Liver (tissue), 8 donors: ENCODE measurements at regions not wholly inside any gene's neighbourhood (a gene's known extent, or its start where the extent isn't known, plus 50 kb on each side); places are given as distances from the start of the nearest gene placed in this dataset.
A peak's percentile ranks its signal among the peaks of the same experiment; 100 is the strongest.

Experiments used
- DNase-seq: peaks from one replicate; pipeline ENCODE4 v3.0.0-alpha.2; 2017; ENCODE audit warnings: low spot score
- H3K27ac ChIP-seq, 2 donors: one replicate each; pipeline ENCODE4 v1.7.0; 2013; ENCODE audit warnings: inconsistent platforms in 2 of 2, low read length in 2 of 2, control low read depth in 1 of 2, low read depth in 1 of 2, mild to moderate bottlenecking in 1 of 2
- H3K27me3 ChIP-seq, 4 donors: one replicate each; pipeline versions ENCODE4 v1.6.1 to v1.7.0; 2013; ENCODE audit warnings: low read length in 3 of 4, inconsistent platforms in 1 of 4, mild to moderate bottlenecking in 1 of 4, moderate library complexity in 1 of 4; ENCODE audit not compliant: control insufficient read depth in 4 of 4, insufficient read depth in 4 of 4
- H3K36me3 ChIP-seq, 4 donors: one replicate each; pipeline versions ENCODE4 v1.6.1 to v1.7.0; 2013; ENCODE audit warnings: low read length in 3 of 4, mild to moderate bottlenecking in 3 of 4, low read depth in 1 of 4, moderate library complexity in 1 of 4; ENCODE audit not compliant: control insufficient read depth in 4 of 4, insufficient read depth in 3 of 4
- H3K4me1 ChIP-seq, 4 donors: one replicate each; pipeline versions ENCODE4 v1.6.1 to v1.7.0; 2013; ENCODE audit warnings: low read length in 3 of 4, mild to moderate bottlenecking in 3 of 4, moderate library complexity in 1 of 4; ENCODE audit not compliant: control insufficient read depth in 4 of 4, insufficient read depth in 4 of 4
- H3K4me3 ChIP-seq, 3 donors: one replicate each; pipeline versions ENCODE4 v1.6.1 to v1.7.0; 2013; ENCODE audit warnings: low read length in 3 of 3, control low read depth in 1 of 3, low read depth in 1 of 3, mild to moderate bottlenecking in 1 of 3
- H3K9ac ChIP-seq, 2 donors: one replicate each; pipeline ENCODE4 v1.7.0; 2013; ENCODE audit warnings: low read length in 2 of 2, mild to moderate bottlenecking in 2 of 2, moderate library complexity in 2 of 2, control low read depth in 1 of 2, low read depth in 1 of 2
- H3K9me3 ChIP-seq, 4 donors: one replicate each; pipeline versions ENCODE4 v1.6.1 to v1.7.0; 2013; ENCODE audit warnings: low read length in 3 of 4; ENCODE audit not compliant: control insufficient read depth in 4 of 4
- FOXA2 ChIP-seq: IDR thresholded peaks from 2 replicates; pipeline ENCODE4 v1.6.1; 2016; ENCODE audit warnings: antibody characterized with exemption
- GABPA ChIP-seq, 2 donors: IDR thresholded peaks in 1 of 2; conservative IDR thresholded peaks in 1 of 2; 2 replicates each; pipeline ENCODE4 v1.6.1; 2016; ENCODE audit warnings: antibody characterized with exemption in 2 of 2, mild to moderate bottlenecking in 1 of 2, moderate library complexity in 1 of 2
- HNF4A ChIP-seq, 2 donors: conservative IDR thresholded peaks; 2 replicates each; pipeline ENCODE4 v1.6.1; 2016; ENCODE audit warnings: antibody characterized with exemption in 2 of 2, mild to moderate bottlenecking in 2 of 2
- HNF4G ChIP-seq: IDR thresholded peaks from 2 replicates; pipeline ENCODE4 v1.6.1; 2016; ENCODE audit warnings: antibody characterized with exemption
- JUND ChIP-seq, 2 donors: IDR thresholded peaks; 2 replicates each; pipeline ENCODE4 v1.6.1; 2016; ENCODE audit warnings: antibody characterized with exemption in 2 of 2
- NR2F2 ChIP-seq: IDR thresholded peaks from 2 replicates; pipeline ENCODE4 v1.6.1; 2016; ENCODE audit warnings: antibody characterized with exemption
- RAD21 ChIP-seq, 2 donors: IDR thresholded peaks; 2 replicates each; pipeline ENCODE4 v1.6.1; 2016; ENCODE audit warnings: antibody characterized with exemption in 2 of 2, mild to moderate bottlenecking in 2 of 2
- SP1 ChIP-seq: IDR thresholded peaks from 2 replicates; pipeline ENCODE4 v1.6.1; 2018; ENCODE audit warnings: antibody characterized with exemption, mild to moderate bottlenecking
- YY1 ChIP-seq: IDR thresholded peaks from 2 replicates; pipeline ENCODE4 v1.6.1; 2016; ENCODE audit warnings: antibody characterized with exemption, mild to moderate bottlenecking
- WGBS: extraction: QIAGEN DNeasy Blood & Tissue Kit; methylation state at CpG from one replicate; pipeline ENCODE4 v1.1.7; 2013; 5-methylcytosine and 5-hydroxymethylcytosine counted together
- TF ChIP-seq, protein P1 (sequence below): fragments of 150-350 bp; IDR thresholded peaks from 2 replicates; pipeline ENCODE4 v1.5.1; 2017; ENCODE audit warnings: improper control_type of control experiment, low read depth, low read length; ENCODE audit not compliant: missing input control
- TF ChIP-seq, protein P2 (sequence below): IDR thresholded peaks from 2 replicates; pipeline ENCODE4 v1.6.1; 2016; ENCODE audit warnings: antibody characterized with exemption
- TF ChIP-seq, protein P3 (sequence below): IDR thresholded peaks from 2 replicates; pipeline ENCODE4 v1.6.1; 2016; ENCODE audit warnings: antibody characterized with exemption
- TF ChIP-seq, protein P4 (sequence below): IDR thresholded peaks from 2 replicates; pipeline ENCODE4 v1.6.1; 2016; ENCODE audit warnings: antibody characterized with exemption
- donor health status: healthy.
- donor health status: healthy.
- donor health status: healthy.
- donor health status: healthy.
- donor health status: healthy.

DNA sequence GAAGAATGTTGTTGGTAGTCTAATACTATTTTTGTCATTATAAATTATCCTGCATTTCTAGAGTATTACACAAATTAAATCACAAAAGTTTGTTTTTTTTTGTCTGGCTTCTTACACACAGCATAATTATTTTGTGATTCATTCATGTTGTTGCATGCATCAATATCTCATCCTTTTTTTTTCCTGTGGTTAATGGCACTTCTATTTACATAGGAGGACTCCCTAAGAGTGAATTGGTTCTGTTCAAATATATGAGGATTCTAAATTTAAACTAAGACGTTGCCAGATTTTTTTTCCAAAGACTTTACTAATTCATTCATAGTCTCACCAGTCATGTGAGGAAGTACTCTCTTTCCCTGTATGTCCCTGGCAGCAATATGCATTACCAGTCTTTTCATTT, 303.3 kb downstream of the GPR37 start:
- 37% methylated on average over 1 of the region's 1 CpG for WGBS
- Histone ChIP-seq H3K36me3 (no peaks in the 10 kb centered on the region), H3K27me3 (no peaks in the 10 kb centered on the region), H3K9ac (no peak overlapping the region), H3K9me3 (no peaks in the 10 kb centered on the region), H3K4me3 (no peak overlapping the region), H3K27ac (no peak overlapping the region), H3K4me1 (no peaks in the 10 kb centered on the region)
- DNase-seq, result no peak
- TF ChIP-seq SP1, result no peak
- TF ChIP-seq, protein P1, sequence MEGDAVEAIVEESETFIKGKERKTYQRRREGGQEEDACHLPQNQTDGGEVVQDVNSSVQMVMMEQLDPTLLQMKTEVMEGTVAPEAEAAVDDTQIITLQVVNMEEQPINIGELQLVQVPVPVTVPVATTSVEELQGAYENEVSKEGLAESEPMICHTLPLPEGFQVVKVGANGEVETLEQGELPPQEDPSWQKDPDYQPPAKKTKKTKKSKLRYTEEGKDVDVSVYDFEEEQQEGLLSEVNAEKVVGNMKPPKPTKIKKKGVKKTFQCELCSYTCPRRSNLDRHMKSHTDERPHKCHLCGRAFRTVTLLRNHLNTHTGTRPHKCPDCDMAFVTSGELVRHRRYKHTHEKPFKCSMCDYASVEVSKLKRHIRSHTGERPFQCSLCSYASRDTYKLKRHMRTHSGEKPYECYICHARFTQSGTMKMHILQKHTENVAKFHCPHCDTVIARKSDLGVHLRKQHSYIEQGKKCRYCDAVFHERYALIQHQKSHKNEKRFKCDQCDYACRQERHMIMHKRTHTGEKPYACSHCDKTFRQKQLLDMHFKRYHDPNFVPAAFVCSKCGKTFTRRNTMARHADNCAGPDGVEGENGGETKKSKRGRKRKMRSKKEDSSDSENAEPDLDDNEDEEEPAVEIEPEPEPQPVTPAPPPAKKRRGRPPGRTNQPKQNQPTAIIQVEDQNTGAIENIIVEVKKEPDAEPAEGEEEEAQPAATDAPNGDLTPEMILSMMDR, result no peak
- no peak for TF ChIP-seq HNF4G
- no peak for TF ChIP-seq NR2F2
- TF ChIP-seq RAD21 (IDR thresholded peaks at IDR 0.05), result no peak
- TF ChIP-seq GABPA (IDR thresholded peaks at IDR 0.05 in 1 of 2, conservative IDR thresholded peaks at IDR 0.05 in 1 of 2), result no peak
- TF ChIP-seq, protein P2, sequence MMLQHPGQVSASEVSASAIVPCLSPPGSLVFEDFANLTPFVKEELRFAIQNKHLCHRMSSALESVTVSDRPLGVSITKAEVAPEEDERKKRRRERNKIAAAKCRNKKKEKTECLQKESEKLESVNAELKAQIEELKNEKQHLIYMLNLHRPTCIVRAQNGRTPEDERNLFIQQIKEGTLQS, result no peak
- no peak for TF ChIP-seq HNF4A (conservative IDR thresholded peaks at IDR 0.05)

- WGBS, result 45% methylated on average over 2 of the region's 2 CpGs
- Histone ChIP-seq H3K36me3 (no peaks in the 10 kb centered on the region), H3K4me3 (no peak overlapping the region), H3K9me3 (no peaks in the 10 kb centered on the region), H3K27ac (no peak overlapping the region), H3K27me3 (no peaks in the 10 kb centered on the region), H3K4me1 (no peaks in the 10 kb centered on the region), H3K9ac (no peak overlapping the region)
- no peak for DNase-seq
- peak in 1 of 2 donors; percentile 6 for TF ChIP-seq RAD21 (IDR thresholded peaks at IDR 0.05)
- TF ChIP-seq HNF4A (conservative IDR thresholded peaks at IDR 0.05), result peak in 1 of 2 donors; percentile 31
- TF ChIP-seq NR2F2, result no peak
Observed at GRCh38 chr7:124460555-124460954, 305.0 kb downstream of the GPR37 start.

GRCh38 chr7:124460056-124460450, 305.5 kb downstream of the GPR37 start:
- H3K27ac ChIP-seq, result no peak overlapping the region

More at GRCh38 chr7:124460056-124460450, 305.5 kb downstream of the GPR37 start:
- H3K27me3 ChIP-seq, result no peaks in the 10 kb centered on the region
- H3K9me3 ChIP-seq, result no peaks in the 10 kb centered on the region
- no peak for DNase-seq
- H3K9ac ChIP-seq, result no peak overlapping the region
- TF ChIP-seq, protein P3, sequence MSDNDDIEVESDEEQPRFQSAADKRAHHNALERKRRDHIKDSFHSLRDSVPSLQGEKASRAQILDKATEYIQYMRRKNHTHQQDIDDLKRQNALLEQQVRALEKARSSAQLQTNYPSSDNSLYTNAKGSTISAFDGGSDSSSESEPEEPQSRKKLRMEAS, result no peak
- TF ChIP-seq, protein P4, sequence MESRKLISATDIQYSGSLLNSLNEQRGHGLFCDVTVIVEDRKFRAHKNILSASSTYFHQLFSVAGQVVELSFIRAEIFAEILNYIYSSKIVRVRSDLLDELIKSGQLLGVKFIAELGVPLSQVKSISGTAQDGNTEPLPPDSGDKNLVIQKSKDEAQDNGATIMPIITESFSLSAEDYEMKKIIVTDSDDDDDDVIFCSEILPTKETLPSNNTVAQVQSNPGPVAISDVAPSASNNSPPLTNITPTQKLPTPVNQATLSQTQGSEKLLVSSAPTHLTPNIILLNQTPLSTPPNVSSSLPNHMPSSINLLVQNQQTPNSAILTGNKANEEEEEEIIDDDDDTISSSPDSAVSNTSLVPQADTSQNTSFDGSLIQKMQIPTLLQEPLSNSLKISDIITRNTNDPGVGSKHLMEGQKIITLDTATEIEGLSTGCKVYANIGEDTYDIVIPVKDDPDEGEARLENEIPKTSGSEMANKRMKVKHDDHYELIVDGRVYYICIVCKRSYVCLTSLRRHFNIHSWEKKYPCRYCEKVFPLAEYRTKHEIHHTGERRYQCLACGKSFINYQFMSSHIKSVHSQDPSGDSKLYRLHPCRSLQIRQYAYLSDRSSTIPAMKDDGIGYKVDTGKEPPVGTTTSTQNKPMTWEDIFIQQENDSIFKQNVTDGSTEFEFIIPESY, result no peak
- TF ChIP-seq, protein P2, result no peak
- TF ChIP-seq, protein P1, result no peak
- TF ChIP-seq GABPA (IDR thresholded peaks at IDR 0.05 in 1 of 2, conservative IDR thresholded peaks at IDR 0.05 in 1 of 2) (no peak), NR2F2 (no peak), JUND (IDR thresholded peaks at IDR 0.05) (no peak), YY1 (no peak), FOXA2 (no peak)
- no peaks in the 10 kb centered on the region for H3K36me3 ChIP-seq
- H3K4me3 ChIP-seq, result no peak overlapping the region
- WGBS, result 85% methylated on average over 1 of the region's 1 CpG
- H3K4me1 ChIP-seq, result no peaks in the 10 kb centered on the region
